Uterus (tissue), 3 donors: ENCODE measurements at regions not wholly inside any gene's neighbourhood (a gene's known extent, or its start where the extent isn't known, plus 50 kb on each side); places are given as distances from the start of the nearest gene placed in this dataset.

Experiments used
- DNase-seq, 2 donors: peaks; one replicate each; pipeline ENCODE4 v3.0.0-alpha.2; 2019 to 2020
- H3K27ac ChIP-seq, 2 donors: fragments of 200-600 bp; sonication (generic); 1 replicate in 1 of 2; 2 replicates in 1 of 2; pipeline ENCODE4 v1.5.1; 2016 to 2018
- H3K27me3 ChIP-seq, 2 donors: fragments of 200-600 bp; sonication (generic); one replicate each; pipeline ENCODE4 v1.5.1; 2018 to 2019; ENCODE audit warnings: control low read depth in 1 of 2
- H3K36me3 ChIP-seq, 2 donors: fragments of 200-600 bp; sonication (generic); one replicate each; pipeline ENCODE4 v1.5.1; 2019; ENCODE audit warnings: control low read depth in 1 of 2
- H3K4me1 ChIP-seq, 2 donors: fragments of 200-600 bp; sonication (generic); one replicate each; pipeline ENCODE4 v1.5.1; 2018 to 2019; ENCODE audit warnings: control low read depth in 1 of 2
- H3K4me3 ChIP-seq, 2 donors: fragments of 200-600 bp; sonication (generic); 1 replicate in 1 of 2; 2 replicates in 1 of 2; pipeline ENCODE4 v1.5.1; 2018 to 2019; ENCODE audit warnings: mild to moderate bottlenecking in 1 of 2
- H3K9me3 ChIP-seq, 2 donors: fragments of 200-600 bp; sonication (generic); one replicate each; pipeline ENCODE4 v1.5.1; 2019; ENCODE audit warnings: control low read depth in 1 of 2
- POLR2A ChIP-seq, 2 donors: fragments of 450-650 bp; IDR thresholded peaks; one replicate each; pipeline ENCODE4 v1.6.1; 2016; ENCODE audit warnings: antibody characterized with exemption in 2 of 2, mild to moderate bottlenecking in 1 of 2, moderate library complexity in 1 of 2
- intact Hi-C: fragments of 100-400 bp; cut with DNase I; formaldehyde crosslinking; loops from one replicate; pipeline ENCODE4 v1.15.1; 2023; ENCODE audit warnings: low total_unique reads
- TF ChIP-seq, protein P1 (sequence below), 4 experiments: fragments of 200-600 bp in 2 of 4; fragments of 450-650 bp in 2 of 4; sonication (generic) in 2 of 4; IDR thresholded peaks; one replicate each; pipeline ENCODE4 v1.5.1; 2016 to 2019; ENCODE audit warnings: antibody characterized with exemption in 4 of 4, mild to moderate bottlenecking in 2 of 4, moderate library complexity in 1 of 4
- donor health status: DM: yes; HTN: yes; CAD: no.

DNA sequence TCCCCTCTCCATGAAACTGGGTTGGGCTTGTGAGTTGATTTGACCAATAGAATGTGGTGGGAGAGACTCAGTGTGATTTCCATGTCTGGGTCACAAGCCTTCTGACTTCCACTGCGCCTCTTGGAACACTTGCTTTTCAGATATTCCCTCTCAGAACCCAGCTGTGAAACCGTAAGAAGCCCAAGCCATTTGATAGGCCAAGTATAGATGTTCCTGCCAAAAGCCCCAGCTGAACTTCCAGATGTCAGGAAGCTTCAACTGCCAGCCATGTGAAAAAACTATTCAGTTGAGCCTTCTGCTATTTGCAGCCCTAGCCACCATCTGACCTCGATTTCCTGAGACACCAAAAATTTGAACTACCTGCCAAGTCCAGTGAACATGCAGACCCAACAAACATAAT, 387.8 kb upstream of the GJE1 start:
- no peaks in the 10 kb centered on the region for H3K36me3 ChIP-seq
- DNase-seq, result no peak
- no peaks in the 10 kb centered on the region for H3K27me3 ChIP-seq
- no peaks in the 10 kb centered on the region for H3K4me1 ChIP-seq
- H3K9me3 ChIP-seq, result no peaks in the 10 kb centered on the region
- intact Hi-C loops, result no loop called here
- H3K27ac ChIP-seq, result no peak overlapping the region
- TF ChIP-seq, protein P1, sequence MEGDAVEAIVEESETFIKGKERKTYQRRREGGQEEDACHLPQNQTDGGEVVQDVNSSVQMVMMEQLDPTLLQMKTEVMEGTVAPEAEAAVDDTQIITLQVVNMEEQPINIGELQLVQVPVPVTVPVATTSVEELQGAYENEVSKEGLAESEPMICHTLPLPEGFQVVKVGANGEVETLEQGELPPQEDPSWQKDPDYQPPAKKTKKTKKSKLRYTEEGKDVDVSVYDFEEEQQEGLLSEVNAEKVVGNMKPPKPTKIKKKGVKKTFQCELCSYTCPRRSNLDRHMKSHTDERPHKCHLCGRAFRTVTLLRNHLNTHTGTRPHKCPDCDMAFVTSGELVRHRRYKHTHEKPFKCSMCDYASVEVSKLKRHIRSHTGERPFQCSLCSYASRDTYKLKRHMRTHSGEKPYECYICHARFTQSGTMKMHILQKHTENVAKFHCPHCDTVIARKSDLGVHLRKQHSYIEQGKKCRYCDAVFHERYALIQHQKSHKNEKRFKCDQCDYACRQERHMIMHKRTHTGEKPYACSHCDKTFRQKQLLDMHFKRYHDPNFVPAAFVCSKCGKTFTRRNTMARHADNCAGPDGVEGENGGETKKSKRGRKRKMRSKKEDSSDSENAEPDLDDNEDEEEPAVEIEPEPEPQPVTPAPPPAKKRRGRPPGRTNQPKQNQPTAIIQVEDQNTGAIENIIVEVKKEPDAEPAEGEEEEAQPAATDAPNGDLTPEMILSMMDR (IDR thresholded peaks at IDR 0.05), result no peak
- TF ChIP-seq POLR2A (IDR thresholded peaks at IDR 0.05), result no peak
- no peak overlapping the region for H3K4me3 ChIP-seq

DNA sequence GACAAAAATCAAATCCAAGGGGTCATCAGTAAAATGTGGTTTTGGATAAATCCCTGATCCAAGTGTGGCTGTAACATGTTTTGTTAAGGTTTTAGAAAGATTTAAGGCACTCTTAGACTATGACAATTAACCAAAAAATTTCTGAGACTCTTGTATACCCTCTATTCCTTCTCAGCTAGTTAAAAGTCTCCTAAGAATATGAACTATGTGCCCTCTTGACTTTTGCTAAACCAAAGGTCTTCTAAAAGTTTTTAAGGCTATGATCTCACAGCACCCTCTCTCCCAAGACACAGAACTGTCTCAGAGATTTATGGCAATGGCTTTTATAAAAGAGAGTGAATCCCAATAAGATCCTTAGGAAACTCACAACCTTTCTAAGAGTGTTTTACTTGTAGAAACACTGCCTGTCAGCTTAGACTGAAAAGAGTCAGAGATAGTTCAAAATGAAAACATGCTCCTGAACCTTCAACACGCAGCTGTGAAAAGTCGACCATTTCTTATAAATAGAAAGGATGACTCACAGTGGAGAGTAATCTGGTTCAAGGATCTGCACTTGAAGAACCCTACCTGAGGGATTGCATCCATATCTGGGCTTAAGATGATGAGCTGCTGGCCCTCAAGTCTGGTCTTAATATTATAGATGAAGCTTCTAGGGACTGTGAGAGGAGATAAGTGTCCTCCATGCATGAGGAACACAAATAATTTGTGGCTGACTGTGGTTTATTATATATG, 388.4 kb upstream of the GJE1 start:
- Histone ChIP-seq H3K27ac (no peak overlapping the region), H3K27me3 (no peaks in the 10 kb centered on the region), H3K9me3 (no peaks in the 10 kb centered on the region), H3K36me3 (no peaks in the 10 kb centered on the region), H3K4me1 (no peaks in the 10 kb centered on the region), H3K4me3 (no peak overlapping the region)
- DNase-seq, result no peak
- TF ChIP-seq, protein P1 (IDR thresholded peaks at IDR 0.05), result no peak
- TF ChIP-seq POLR2A (IDR thresholded peaks at IDR 0.05), result no peak
- intact Hi-C loops, result no loop called here

DNA sequence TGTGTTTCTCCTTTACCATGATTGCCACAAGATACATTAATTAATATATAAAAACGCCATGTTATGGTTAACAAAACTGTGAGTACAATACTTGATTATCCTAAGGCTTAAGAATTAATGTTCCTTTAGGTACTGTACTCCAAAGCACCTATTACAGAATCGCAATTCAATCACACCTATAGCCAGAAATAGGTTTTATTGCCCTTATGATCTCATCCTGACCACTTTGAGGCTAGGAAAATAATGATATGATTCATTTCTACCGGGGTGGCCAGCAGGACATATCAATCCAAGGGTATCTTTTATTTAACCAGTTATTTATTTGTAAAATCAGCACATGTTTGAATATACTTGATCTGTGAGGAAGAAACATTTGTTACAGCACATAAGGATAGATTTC, 396.6 kb upstream of the GJE1 start:
- H3K9me3 ChIP-seq, result no peaks in the 10 kb centered on the region
- H3K27me3 ChIP-seq, result peaks cover 0 to 5% of the 10 kb centered on the region in 2 donors
- intact Hi-C loops, result no loop called here
- no peaks in the 10 kb centered on the region for H3K4me1 ChIP-seq
- DNase-seq, result no peak
- H3K27ac ChIP-seq, result no peak overlapping the region
- TF ChIP-seq, protein P1 (IDR thresholded peaks at IDR 0.05), result no peak
- TF ChIP-seq POLR2A (IDR thresholded peaks at IDR 0.05), result no peak
- H3K4me3 ChIP-seq, result no peak overlapping the region
- no peaks in the 10 kb centered on the region for H3K36me3 ChIP-seq

DNA sequence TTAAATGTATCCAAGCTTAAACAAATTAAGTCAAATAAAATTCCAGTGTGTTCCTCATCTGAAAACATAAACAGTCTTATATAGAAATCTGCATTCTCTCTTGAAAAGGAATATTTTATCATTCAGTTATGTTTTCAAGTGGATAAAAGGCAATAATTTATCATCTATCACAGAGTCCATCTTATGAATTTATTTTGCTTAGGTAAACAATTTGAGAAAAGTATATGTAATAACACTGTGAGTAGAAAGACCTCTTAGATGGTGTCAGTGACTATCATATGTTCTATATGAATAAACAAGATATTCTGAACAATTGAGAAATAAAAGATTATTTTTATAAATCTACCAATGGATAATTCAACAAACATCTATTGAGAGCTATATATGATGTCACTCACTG, 397.6 kb upstream of the GJE1 start:
- Histone ChIP-seq H3K36me3 (no peaks in the 10 kb centered on the region), H3K4me3 (no peak overlapping the region), H3K27me3 (peaks cover 0 to 5% of the 10 kb centered on the region in 2 donors), H3K9me3 (no peaks in the 10 kb centered on the region), H3K4me1 (no peaks in the 10 kb centered on the region), H3K27ac (no peak overlapping the region)
- intact Hi-C loops, result no loop called here
- TF ChIP-seq, protein P1 (IDR thresholded peaks at IDR 0.05), result no peak
- TF ChIP-seq POLR2A (IDR thresholded peaks at IDR 0.05), result no peak
- DNase-seq, result no peak

DNA sequence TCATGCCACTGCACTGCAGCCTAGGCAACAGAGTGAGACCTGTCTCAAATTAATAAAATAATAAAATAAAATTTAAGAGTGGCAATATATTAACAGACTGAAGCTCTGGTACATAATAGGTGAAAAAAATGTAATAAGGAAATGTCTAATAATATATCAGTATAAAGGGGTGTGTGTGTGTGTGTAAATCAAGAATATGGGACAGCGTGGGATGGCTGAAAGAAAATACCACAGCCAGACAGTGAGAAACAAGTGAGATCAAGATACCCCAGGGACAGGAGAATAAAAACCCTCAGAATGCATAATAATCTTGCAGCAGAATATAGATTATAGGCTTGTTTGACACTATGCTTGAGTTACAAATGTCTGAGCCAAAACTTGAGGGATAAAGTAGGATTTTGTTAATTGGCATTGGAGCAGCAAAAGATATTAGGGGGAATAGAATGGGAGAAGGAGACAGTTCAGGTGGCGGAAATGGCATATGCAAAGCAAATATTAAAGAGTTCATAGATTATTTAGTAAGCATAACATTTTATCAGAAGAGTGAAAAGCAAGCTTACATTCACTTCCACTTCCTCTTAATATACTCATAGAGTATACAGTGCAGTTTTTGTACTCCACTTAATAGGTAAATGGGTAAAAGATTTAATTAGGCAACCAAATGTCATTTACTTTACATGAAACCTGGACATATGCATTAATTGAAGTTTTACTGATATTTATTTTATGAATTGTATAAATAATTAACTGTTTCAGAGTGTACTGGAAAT, 398.5 kb upstream of the GJE1 start:
- Histone ChIP-seq H3K27me3 (peaks cover 0 to 5% of the 10 kb centered on the region in 2 donors), H3K27ac (no peak overlapping the region), H3K9me3 (no peaks in the 10 kb centered on the region), H3K4me3 (no peak overlapping the region), H3K36me3 (no peaks in the 10 kb centered on the region), H3K4me1 (no peaks in the 10 kb centered on the region)
- no peak for DNase-seq
- intact Hi-C loops, result no loop called here
- TF ChIP-seq, protein P1 (IDR thresholded peaks at IDR 0.05), result no peak
- no peak for TF ChIP-seq POLR2A (IDR thresholded peaks at IDR 0.05)
